Activated B cell treated with CpG ODN at 0.5 μM for 24 hours (primary cell): ENCODE measurements at regions not wholly inside any gene's neighbourhood (a gene's known extent, or its start where the extent isn't known, plus 50 kb on each side); places are given as distances from the start of the nearest gene placed in this dataset.

Experiments
- ATAC-seq: fragments of 200-7000 bp; cut with Tn5 transposase; one replicate; pipeline ENCODE4 v1.10.0; 2021; ENCODE audit warnings: low read depth, mild to moderate bottlenecking, moderate library complexity
- CTCF ChIA-PET: fragments of 350-600 bp; sonication (Branson Sonifier 250); formaldehyde crosslinking; loops from one replicate; lab custom pipeline; 2021; ENCODE audit warnings: antibody characterized with exemption; lab: Charles Lee
- POLR2A ChIA-PET: fragments of 350-600 bp; sonication (Branson Sonifier 250); formaldehyde crosslinking; loops from one replicate; lab custom pipeline; 2021; ENCODE audit warnings: antibody characterized with exemption; lab: Charles Lee
- DNase-seq: peaks from one replicate; pipeline ENCODE4 v3.0.0; 2022
- H3K27ac Mint-ChIP-seq: one replicate; pipeline ENCODE4 v1.8.0; 2020; ENCODE audit warnings: mixed read lengths
- H3K27me3 Mint-ChIP-seq: one replicate; pipeline ENCODE4 v1.8.0; 2021; ENCODE audit warnings: mixed read lengths
- H3K36me3 Mint-ChIP-seq: one replicate; pipeline ENCODE4 v1.8.0; 2021; ENCODE audit warnings: low read depth, mixed read lengths
- H3K4me1 Mint-ChIP-seq: one replicate; pipeline ENCODE4 v1.8.0; 2021; ENCODE audit warnings: mixed read lengths
- H3K4me3 Mint-ChIP-seq: one replicate; pipeline ENCODE4 v1.8.0; 2020; ENCODE audit warnings: mild to moderate bottlenecking, mixed read lengths
- H3K9me3 Mint-ChIP-seq: one replicate; pipeline ENCODE4 v1.8.0; 2020; ENCODE audit warnings: mixed read lengths
- CTCF ChIP-seq: fragments of 200-600 bp; IDR thresholded peaks from one replicate; pipeline ENCODE4 v1.8.0; 2022; ENCODE audit warnings: antibody characterized with exemption, mild to moderate bottlenecking
- intact Hi-C: fragments of 100-400 bp; cut with micrococcal nuclease; formaldehyde crosslinking; loops from one replicate; pipeline ENCODE4 v1.15.1; 2024

- ATAC-seq, result no peak
- Mint-ChIP-seq H3K27me3 (no peaks in the 10 kb centered on the region), H3K36me3 (no peaks in the 10 kb centered on the region), H3K27ac (no peak overlapping the region), H3K9me3 (no peaks in the 10 kb centered on the region), H3K4me1 (no peaks in the 10 kb centered on the region), H3K4me3 (no peak overlapping the region)
- ChIA-PET POLR2A (no interaction called here), CTCF (no interaction called here)
- TF ChIP-seq CTCF, result no peak
- no peak for DNase-seq
- intact Hi-C loops, result no loop called here
Observed at GRCh38 chr6:62746161-62746560, 460.1 kb upstream of the KHDRBS2 start.

GRCh38 chr6:62740596-62740995 is 454.6 kb upstream of the KHDRBS2 start:
- ChIA-PET CTCF (no interaction called here), POLR2A (no interaction called here)
- Mint-ChIP-seq H3K4me3 (no peak overlapping the region), H3K27ac (no peak overlapping the region), H3K27me3 (no peaks in the 10 kb centered on the region), H3K4me1 (no peaks in the 10 kb centered on the region), H3K9me3 (no peaks in the 10 kb centered on the region), H3K36me3 (no peaks in the 10 kb centered on the region)
- no peak for TF ChIP-seq CTCF
- intact Hi-C loops, result no loop called here
- ATAC-seq (no peak), DNase-seq (no peak)

GRCh38 chr6:62740171-62740570 is 454.1 kb upstream of the KHDRBS2 start:
- ChIA-PET POLR2A (no interaction called here), CTCF (no interaction called here)
- H3K4me3 Mint-ChIP-seq, result no peak overlapping the region
- DNase-seq (no peak), ATAC-seq (no peak)
- no peak overlapping the region for H3K27ac Mint-ChIP-seq
- no peaks in the 10 kb centered on the region for H3K36me3 Mint-ChIP-seq
- intact Hi-C loops, result no loop called here
- TF ChIP-seq CTCF, result no peak
- H3K27me3 Mint-ChIP-seq, result no peaks in the 10 kb centered on the region
- H3K9me3 Mint-ChIP-seq, result no peaks in the 10 kb centered on the region
- no peaks in the 10 kb centered on the region for H3K4me1 Mint-ChIP-seq

- no peak for TF ChIP-seq CTCF
- H3K27ac Mint-ChIP-seq, result no peak overlapping the region
Observed at GRCh38 chr6:62737792-62738191, 451.8 kb upstream of the KHDRBS2 start.

GRCh38 chr6:62721408-62721807 is 435.4 kb upstream of the KHDRBS2 start:
- no peak for DNase-seq
- ChIA-PET CTCF (no interaction called here), POLR2A (no interaction called here)
- no peak overlapping the region for H3K27ac Mint-ChIP-seq
- H3K27me3 Mint-ChIP-seq, result no peaks in the 10 kb centered on the region
- peaks cover 4% of the 10 kb centered on the region for H3K9me3 Mint-ChIP-seq
- no peak overlapping the region for H3K4me3 Mint-ChIP-seq
- no peak for TF ChIP-seq CTCF
- no peaks in the 10 kb centered on the region for H3K36me3 Mint-ChIP-seq
- H3K4me1 Mint-ChIP-seq, result no peaks in the 10 kb centered on the region
- no peak for ATAC-seq
- intact Hi-C loops, result no loop called here

More at GRCh38 chr6:62737792-62738191, 451.8 kb upstream of the KHDRBS2 start:
- no peak for ATAC-seq
- no peaks in the 10 kb centered on the region for H3K4me1 Mint-ChIP-seq
- no peaks in the 10 kb centered on the region for H3K9me3 Mint-ChIP-seq
- CTCF ChIA-PET, result no interaction called here
- H3K4me3 Mint-ChIP-seq, result no peak overlapping the region
- H3K36me3 Mint-ChIP-seq, result no peaks in the 10 kb centered on the region
- no peaks in the 10 kb centered on the region for H3K27me3 Mint-ChIP-seq
- intact Hi-C loops, result no loop called here
- DNase-seq, result no peak
- POLR2A ChIA-PET, result no interaction called here
